Urinary bladder (tissue), 3 donors: ENCODE measurements at regions not wholly inside any gene's neighbourhood (a gene's known extent, or its start where the extent isn't known, plus 50 kb on each side); places are given as distances from the start of the nearest gene placed in this dataset.
"Not testable (repeated sequence)": the region's sequence is repeated elsewhere in the genome, so short reads cannot be mapped to it uniquely, and the experiment has no call there.

Source experiments
- DNase-seq: peaks from one replicate; pipeline ENCODE4 v3.0.0-alpha.2; 2015; ENCODE audit errors: extremely low spot score
- H3K27ac ChIP-seq: one replicate; pipeline ENCODE4 v1.5.1; 2013; ENCODE audit warnings: low read depth, mild to moderate bottlenecking, moderate library complexity
- H3K36me3 ChIP-seq: one replicate; pipeline ENCODE4 v1.6.1; 2013; ENCODE audit warnings: mild to moderate bottlenecking, moderate library complexity; ENCODE audit not compliant: insufficient read depth
- H3K4me1 ChIP-seq: one replicate; pipeline ENCODE4 v1.6.1; 2013; ENCODE audit warnings: mild to moderate bottlenecking, moderate library complexity; ENCODE audit not compliant: insufficient read depth
- H3K4me3 ChIP-seq: one replicate; pipeline ENCODE4 v1.5.1; 2013; ENCODE audit warnings: low read depth, low read length
- WGBS: extraction: QIAGEN DNeasy Blood & Tissue Kit; methylation state at CpG from one replicate; pipeline ENCODE4 v1.1.7; 2013; 5-methylcytosine and 5-hydroxymethylcytosine counted together
- donor health status: healthy with polysubstance abuse.
- donor health status: healthy.

DNA sequence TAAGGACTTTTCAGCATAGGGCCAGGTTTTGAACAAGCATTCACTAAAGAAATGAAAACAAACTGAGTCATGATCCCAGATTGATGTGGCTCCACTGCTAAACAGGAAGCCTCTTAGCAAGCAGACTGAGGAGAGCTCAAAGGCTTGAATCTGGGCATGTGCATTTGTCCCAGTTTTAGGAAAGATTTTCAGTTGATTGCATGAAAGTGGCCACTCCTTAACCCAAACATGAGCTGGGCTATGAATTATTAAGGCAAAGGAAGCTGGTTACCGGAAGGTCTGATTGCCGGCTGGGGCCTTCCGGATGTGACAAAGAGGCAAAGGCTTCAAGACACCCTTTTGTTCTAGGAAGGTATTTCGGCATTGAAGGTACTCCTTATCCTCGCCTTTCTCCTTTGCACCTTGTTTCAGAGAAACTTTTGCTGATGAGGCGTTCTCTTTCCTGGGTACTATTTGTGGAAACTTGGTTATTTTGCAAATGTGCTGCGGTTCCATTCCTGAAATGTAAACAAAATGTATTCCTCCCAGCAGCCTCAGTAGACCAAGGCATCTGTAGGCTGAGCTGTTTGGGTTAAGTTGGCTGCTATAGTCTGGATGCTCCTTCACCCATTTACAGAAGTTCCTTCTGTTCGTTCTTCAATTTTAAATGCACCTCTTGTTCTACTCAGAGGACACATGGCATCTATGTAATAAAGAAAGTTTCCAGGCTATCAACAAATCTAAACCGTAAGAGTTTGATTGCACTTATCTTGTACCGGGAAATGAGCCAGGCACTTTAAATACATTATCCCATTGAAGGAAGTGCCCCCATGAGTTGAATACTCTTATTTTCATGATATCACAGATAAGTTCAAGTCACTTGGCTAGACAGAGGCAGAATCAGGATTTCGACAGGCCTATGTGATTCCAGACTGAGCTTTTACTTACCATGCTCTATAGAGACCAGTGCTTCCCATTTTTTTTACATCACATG is 115.6 kb upstream of the METAP2 start:
- no peak for DNase-seq
- Histone ChIP-seq H3K36me3 (no peaks in the 10 kb centered on the region), H3K27ac (no peak overlapping the region), H3K4me1 (no peaks in the 10 kb centered on the region), H3K4me3 (no peak overlapping the region)
- WGBS: 57% methylated on average over 11 of the region's 11 CpGs

DNA sequence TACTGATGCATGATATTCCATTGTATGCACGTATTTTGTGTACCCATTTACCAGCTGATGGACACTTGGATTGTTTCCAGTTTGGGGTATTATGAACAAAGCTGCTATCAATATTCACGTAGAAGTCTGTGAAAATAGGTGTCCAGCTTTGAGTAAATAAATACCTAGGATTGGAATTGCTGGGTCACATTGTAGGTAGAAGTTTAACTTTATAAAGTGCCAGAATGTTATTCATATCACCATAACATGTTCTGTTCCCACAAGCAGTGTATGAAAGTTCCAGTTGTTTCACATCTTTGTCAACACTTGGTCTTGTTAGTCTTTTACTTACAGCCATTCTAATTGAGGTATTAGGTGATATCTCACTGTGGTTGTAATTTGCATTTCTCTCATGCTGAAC is 108.0 kb upstream of the METAP2 start:
- Histone ChIP-seq H3K36me3 (no peaks in the 10 kb centered on the region), H3K27ac (no peak overlapping the region), H3K4me1 (no peaks in the 10 kb centered on the region), H3K4me3 (no peak overlapping the region)
- DNase-seq: no peak
- 67% methylated on average over 2 of the region's 2 CpGs for WGBS

DNA sequence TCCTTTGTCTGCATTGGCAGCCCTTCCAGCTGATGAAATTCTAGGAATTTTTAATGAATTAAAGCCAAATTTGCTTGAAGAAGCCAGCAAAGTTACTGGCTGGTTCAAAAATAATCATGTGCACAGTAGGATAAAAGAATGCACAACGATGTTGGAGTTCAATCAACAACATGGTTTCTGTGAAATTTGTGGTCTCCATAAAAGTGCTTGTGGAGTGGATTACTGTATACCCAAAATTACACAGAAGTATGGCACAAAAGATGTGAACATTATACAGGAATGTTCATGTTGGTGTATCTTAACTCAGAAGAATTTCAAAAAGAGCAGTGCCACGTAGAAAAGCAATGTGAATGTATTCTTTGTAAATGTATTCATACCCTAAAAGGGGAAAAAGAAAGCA is 105.0 kb upstream of the METAP2 start:
- Histone ChIP-seq H3K36me3 (no peaks in the 10 kb centered on the region), H3K27ac (no peak overlapping the region), H3K4me3 (no peak overlapping the region), H3K4me1 (no peaks in the 10 kb centered on the region)
- no peak for DNase-seq
- 79% methylated on average over 2 of the region's 2 CpGs for WGBS

DNA sequence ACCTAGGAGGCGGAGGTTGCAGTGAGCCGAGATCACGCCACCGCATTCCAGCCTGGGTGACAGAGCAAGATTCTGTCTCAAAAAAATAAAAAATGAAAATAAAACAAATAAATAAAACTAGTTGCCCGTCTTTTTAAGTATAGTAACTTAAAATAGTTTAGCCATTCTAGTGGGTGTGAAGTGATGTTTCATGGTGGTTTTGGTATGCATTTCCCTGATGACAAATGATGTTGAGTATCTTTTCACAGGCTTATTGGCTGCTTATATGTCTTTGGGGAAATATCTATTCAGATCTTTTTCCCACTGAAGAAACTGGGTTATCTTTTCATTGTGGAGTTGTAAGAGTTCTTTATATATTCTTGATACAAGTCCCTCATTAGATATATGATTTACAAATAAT is 102.4 kb upstream of the METAP2 start:
- Histone ChIP-seq H3K27ac (no peak overlapping the region), H3K4me3 (no peak overlapping the region), H3K36me3 (no peaks in the 10 kb centered on the region), H3K4me1 (no peaks in the 10 kb centered on the region)
- no peak for DNase-seq
- WGBS: 92% methylated on average over 5 of the region's 5 CpGs

DNA sequence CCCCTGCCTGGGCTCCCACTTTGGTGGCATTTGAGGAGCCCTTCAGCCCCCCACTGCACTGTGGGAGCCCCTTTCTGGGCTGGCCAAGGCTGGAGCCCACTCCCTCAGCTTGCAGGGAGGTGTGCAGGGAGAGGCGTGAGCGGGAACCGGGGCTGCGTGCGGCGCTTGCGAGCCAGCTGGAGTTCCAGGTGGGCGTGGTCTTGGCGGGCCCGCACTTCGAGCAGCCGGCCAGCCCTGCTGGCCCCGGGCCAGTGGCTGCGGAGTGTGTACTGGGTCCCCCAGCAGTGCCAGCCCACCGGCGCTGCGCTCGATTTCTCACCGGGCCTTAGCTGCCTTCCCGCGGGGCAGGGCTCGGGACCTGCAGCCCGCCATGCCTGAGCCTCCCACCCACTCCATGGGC is 94.5 kb upstream of the METAP2 start:
- not testable (repeated sequence) for H3K36me3 ChIP-seq, H3K4me3 ChIP-seq, H3K4me1 ChIP-seq, H3K27ac ChIP-seq, DNase-seq
- WGBS: 82% methylated on average over 12 of the region's 23 CpGs

DNA sequence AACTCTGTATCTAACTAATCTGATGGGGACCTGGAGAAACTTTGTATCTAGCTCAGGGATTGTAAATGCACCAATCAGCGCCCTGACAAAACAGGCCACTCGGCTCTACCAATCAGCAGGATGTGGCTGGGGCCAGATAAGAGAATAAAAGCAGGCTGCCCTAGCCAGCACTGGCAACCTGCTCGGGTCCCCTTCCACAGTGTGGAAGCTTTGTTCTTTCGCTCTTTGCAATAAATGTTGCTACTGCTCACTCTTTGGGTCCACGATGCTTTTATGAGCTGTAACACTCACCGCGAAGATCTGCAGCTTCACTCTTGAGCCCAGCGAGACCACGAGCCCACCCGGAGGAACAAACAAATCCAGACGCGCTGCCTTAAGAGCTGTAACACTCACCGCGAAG is 93.6 kb upstream of the METAP2 start:
- WGBS: 61% methylated on average over 14 of the region's 14 CpGs
- H3K4me1 ChIP-seq, H3K27ac ChIP-seq, H3K4me3 ChIP-seq, H3K36me3 ChIP-seq, DNase-seq: not testable (repeated sequence)

DNA sequence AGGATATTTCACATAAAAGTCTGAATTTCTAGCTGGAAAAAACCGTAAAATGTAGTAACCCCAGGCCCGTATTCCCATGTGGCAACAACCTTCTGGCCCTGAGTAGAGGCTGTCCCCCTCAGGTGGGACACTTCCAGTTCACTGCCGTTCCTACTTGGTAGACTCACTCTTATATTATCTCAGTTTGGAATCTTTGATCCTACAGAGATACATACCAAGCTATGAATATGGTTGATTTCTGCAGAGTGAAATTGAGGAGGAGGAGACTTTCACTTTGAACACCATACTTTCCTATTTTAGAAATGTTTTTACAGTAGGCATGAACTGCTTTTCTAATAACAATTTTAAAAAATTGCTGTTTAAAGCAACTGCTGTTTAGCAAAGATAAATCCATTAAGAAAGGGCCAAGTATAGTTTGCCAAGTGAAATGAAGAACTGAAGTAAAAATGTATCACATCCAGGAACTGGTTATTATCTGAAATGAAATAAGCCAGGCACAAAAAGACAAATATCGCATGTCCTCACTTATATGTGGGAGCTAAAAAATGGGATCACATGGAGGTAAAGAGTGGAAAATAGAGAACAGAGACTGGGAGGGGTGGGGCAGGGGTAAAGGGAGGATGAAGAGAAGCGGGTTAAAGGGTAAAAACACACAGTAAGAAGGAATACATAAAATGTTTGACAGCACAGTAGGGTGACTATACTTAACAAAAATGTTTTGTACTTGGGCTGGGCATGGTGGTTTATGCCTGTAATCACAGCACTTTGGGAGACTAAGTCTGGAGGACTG is 92.8 kb upstream of the METAP2 start:
- DNase-seq: no peak
- Histone ChIP-seq H3K4me3 (no peak overlapping the region), H3K4me1 (no peaks in the 10 kb centered on the region), H3K36me3 (no peaks in the 10 kb centered on the region), H3K27ac (no peak overlapping the region)
- 55% methylated on average over 5 of the region's 5 CpGs for WGBS

DNA sequence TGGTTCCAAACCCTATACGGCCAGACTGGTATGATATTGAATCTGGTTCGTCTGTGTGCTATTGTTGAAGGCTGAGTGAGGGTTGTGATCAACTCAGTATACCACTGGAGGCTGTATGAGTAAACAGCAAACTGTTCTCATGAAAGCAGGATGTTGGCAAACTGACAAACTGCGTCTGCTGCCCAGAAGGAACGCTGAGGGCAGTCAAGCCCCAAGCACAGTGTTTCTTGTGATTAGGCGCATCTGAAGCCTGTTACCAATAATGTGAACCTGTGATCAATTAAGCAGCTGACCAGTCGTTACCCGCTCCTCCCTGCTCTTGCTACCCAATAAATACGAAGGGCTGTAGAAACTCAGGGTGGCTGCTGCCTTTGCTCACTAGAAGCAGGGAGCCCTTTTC is 90.0 kb upstream of the METAP2 start:
- WGBS: 34% methylated on average over 8 of the region's 8 CpGs
- not testable (repeated sequence) for H3K4me1 ChIP-seq, H3K36me3 ChIP-seq, DNase-seq, H3K27ac ChIP-seq, H3K4me3 ChIP-seq

DNA sequence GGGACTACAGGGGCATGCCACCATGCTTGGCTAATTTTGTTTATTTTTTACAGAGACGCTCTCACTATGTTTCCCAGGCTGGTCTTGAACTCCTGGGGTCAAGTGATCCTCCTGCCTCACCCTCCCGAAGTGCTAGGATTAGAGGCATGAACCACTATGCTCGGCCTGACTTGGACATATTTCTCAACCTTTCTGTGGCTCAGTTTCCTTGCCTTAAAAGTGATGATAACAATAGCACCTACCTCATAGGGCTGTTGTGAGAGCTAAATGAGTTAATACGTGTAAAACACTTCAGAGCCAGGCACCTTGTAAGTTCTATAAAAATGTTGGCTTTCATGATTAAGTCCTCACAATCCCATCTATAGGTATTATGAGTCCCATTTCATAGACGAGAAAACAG is 89.2 kb upstream of the METAP2 start:
- DNase-seq: no peak
- Histone ChIP-seq H3K4me3 (no peak overlapping the region), H3K27ac (no peak overlapping the region), H3K4me1 (no peaks in the 10 kb centered on the region), H3K36me3 (no peaks in the 10 kb centered on the region)
- 65% methylated on average over 5 of the region's 5 CpGs for WGBS

DNA sequence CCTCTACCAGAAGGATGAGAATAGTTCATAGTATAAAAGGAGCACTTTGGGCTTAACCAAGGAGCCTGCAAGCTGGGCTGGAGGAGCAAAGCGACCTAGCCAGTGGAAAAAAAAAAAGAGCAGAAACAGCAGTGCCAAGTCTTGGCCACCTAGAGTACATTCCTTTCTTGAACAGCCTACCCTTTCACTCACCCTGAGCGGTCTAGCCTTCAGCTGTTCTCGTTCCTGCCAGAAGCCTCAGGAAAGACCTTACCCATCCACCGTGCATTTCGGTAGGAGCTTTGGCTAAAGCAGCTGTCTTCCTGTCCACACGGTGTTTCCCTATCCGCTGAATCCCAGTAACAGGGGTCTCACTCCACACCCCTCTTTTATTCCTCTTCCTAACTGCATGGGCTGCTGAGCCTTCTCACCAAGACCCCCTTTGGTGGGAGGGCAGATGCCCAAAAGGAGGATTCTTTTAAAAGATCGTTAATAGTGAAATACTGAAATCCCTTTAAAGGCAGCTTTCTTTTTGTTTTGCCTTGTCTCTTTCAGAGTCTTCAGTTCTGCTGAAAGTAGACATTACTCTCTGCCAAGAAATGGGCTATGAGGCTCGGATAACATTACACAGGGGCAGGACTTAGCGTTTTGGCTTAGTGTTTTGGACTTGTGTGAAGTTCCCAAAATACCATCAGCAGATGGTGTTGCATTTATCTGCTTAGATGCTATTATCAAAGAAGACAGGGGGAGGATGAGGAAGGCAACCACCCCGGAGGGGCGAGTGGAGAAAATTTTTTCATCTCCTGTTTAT is 88.5 kb upstream of the METAP2 start:
- no peaks in the 10 kb centered on the region for H3K36me3 ChIP-seq
- 20% methylated on average over 12 of the region's 12 CpGs for whole genome bisulfite sequencing
- H3K4me1 ChIP-seq: no peaks in the 10 kb centered on the region
- DNase-seq: peak; percentile 36
- peak overlapping the region; percentile 8 for H3K4me3 ChIP-seq
- H3K27ac ChIP-seq: no peak overlapping the region

DNA sequence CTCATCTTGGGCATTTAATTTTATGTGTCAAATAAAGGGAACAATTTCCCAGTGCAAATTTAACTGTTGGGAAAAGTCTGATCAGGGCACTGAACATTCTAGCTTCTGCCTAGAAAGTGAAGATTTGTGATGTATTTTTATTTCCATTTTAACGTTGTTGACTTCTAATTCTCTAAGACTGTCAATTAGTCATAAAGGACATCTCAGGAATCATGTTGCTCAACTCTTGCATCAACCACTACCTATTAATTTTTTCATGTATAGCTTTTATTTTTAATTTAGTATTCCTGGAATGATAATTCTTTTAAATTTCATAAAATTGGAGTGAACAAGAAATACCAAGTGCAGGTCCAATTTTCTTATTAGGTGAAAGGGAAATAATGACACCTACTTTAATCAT is 87.9 kb upstream of the METAP2 start:
- peak overlapping the region; percentile 8 for H3K4me3 ChIP-seq
- H3K36me3 ChIP-seq: no peaks in the 10 kb centered on the region
- no peak for DNase-seq
- no peaks in the 10 kb centered on the region for H3K4me1 ChIP-seq
- 35% methylated on average over 1 of the region's 1 CpG for whole genome bisulfite sequencing
- no peak overlapping the region for H3K27ac ChIP-seq

DNA sequence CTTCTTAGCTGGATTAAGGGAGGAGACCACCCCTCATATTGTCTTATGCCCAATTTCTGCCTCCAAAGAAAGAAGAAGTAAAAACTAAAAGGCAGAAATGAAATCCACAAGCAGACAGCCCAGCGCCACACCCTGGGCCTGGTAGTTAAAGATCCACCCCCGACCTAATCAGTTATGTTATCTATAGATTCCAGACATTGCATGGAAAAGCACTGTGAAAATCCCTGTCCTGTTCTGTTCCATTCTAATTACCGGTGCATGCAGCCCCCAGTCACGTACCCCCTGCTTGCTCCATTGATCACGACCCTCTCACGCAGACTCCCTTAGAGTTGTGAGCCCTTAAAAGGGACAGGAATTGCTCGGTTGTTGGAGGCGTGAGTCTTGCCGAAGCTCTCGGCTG is 85.7 kb upstream of the METAP2 start:
- H3K36me3 ChIP-seq, DNase-seq, H3K4me3 ChIP-seq, H3K27ac ChIP-seq, H3K4me1 ChIP-seq: not testable (repeated sequence)
- 90% methylated on average over 10 of the region's 10 CpGs for WGBS

DNA sequence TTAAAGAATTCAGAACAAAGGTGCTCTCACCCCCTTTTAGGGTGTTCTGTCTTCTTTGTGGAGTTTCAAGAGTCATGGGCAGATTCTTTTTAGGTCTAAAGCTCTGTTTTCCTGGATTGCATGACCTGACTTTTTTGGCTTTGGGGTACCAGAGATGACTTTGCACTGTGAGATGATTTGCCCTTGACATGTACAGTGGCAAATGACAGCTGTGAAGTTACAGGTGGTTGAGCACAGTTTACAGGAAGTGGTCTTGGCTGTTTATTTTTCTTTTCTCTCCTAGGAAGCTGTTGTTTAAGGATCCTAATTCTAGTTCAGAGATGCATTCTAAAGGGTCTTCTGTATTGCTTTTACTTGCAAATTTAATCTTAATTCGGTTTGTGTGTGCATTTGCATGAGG is 83.8 kb upstream of the METAP2 start:
- Histone ChIP-seq H3K36me3 (no peaks in the 10 kb centered on the region), H3K4me1 (no peaks in the 10 kb centered on the region), H3K27ac (no peak overlapping the region), H3K4me3 (no peak overlapping the region)
- no peak for DNase-seq
- WGBS: 71% methylated on average over 1 of the region's 1 CpG
